ENCODE measurements at regions not wholly inside any gene's neighbourhood (a gene's known extent, or its start where the extent isn't known, plus 50 kb on each side); places are given as distances from the start of the nearest gene placed in this dataset.
A peak's percentile ranks its signal among the peaks of the same experiment; 100 is the strongest.

GRCh38 chr20:22490287-22491193 lies 93.8 kb downstream of the FOXA2 start:
- intact Hi-C loops (cut with DNase I): no loop called here
- H3K9me3 ChIP-seq: no peaks in the 10 kb centered on the region
- H3K27me3 ChIP-seq: peaks cover 0 to 11% (median 6%) of the 10 kb centered on the region in 3 donors
- DNase-seq: peak; percentile 50
- TF ChIP-seq, protein P1, sequence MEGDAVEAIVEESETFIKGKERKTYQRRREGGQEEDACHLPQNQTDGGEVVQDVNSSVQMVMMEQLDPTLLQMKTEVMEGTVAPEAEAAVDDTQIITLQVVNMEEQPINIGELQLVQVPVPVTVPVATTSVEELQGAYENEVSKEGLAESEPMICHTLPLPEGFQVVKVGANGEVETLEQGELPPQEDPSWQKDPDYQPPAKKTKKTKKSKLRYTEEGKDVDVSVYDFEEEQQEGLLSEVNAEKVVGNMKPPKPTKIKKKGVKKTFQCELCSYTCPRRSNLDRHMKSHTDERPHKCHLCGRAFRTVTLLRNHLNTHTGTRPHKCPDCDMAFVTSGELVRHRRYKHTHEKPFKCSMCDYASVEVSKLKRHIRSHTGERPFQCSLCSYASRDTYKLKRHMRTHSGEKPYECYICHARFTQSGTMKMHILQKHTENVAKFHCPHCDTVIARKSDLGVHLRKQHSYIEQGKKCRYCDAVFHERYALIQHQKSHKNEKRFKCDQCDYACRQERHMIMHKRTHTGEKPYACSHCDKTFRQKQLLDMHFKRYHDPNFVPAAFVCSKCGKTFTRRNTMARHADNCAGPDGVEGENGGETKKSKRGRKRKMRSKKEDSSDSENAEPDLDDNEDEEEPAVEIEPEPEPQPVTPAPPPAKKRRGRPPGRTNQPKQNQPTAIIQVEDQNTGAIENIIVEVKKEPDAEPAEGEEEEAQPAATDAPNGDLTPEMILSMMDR (IDR thresholded peaks at IDR 0.05): no peak
- TF ChIP-seq EP300 (IDR thresholded peaks at IDR 0.05): no peak
- TF ChIP-seq POLR2AphosphoS5 (IDR thresholded peaks at IDR 0.05): no peak
- TF ChIP-seq POLR2A (IDR thresholded peaks at IDR 0.05): no peak
- no peak overlapping the region for H3K4me3 ChIP-seq
- no peaks in the 10 kb centered on the region for H3K4me1 ChIP-seq
- no peak overlapping the region for H3K27ac ChIP-seq
- WGBS, 2 donors: 14 to 56% methylated on average over 23 of the region's 23 CpGs
- H3K36me3 ChIP-seq: no peaks in the 10 kb centered on the region

- Histone ChIP-seq H3K27ac (no peak overlapping the region), H3K9me3 (no peaks in the 10 kb centered on the region)
- TF ChIP-seq EP300 (IDR thresholded peaks at IDR 0.05) (no peak), POLR2A (IDR thresholded peaks at IDR 0.05) (no peak), POLR2AphosphoS5 (IDR thresholded peaks at IDR 0.05) (no peak)
- TF ChIP-seq, protein P1 (IDR thresholded peaks at IDR 0.05): no peak
These were observed 94.6 kb downstream of the FOXA2 start for GRCh38 chr20:22489626-22490286.

DNA sequence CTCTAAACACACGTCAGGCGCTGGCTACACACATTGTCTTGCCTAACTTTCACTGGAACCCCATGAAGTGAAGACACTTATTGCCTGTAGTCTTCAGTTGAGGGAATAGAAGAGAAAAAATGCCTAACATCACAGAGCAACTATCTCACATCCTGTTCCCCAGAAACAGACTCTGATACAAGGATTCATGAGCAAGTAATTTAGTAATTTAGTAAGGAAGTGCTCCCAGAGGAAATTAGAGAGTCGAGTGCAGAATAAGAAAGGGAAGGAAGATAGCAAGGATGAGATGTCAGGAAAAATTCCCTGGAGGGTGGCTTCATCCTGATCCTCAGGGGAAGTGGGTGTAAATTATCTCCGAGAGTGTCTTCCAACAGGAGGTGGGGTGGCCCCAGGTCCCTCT lies 104.0 kb downstream of the FOXA2 start:
- DNase-seq: no peak
- WGBS, 2 donors: 76 to 84% methylated on average over 4 of the region's 4 CpGs
- peaks cover 0 to 6% (median 0%) of the 10 kb centered on the region in 3 donors for H3K27me3 ChIP-seq
- intact Hi-C loops (cut with DNase I): no loop called here
- H3K27ac ChIP-seq: no peak overlapping the region
- H3K9me3 ChIP-seq: no peaks in the 10 kb centered on the region
- no peaks in the 10 kb centered on the region for H3K36me3 ChIP-seq
- H3K4me1 ChIP-seq: no peaks in the 10 kb centered on the region
- H3K4me3 ChIP-seq: no peak overlapping the region
- TF ChIP-seq POLR2AphosphoS5 (IDR thresholded peaks at IDR 0.05) (no peak), EP300 (IDR thresholded peaks at IDR 0.05) (no peak), POLR2A (IDR thresholded peaks at IDR 0.05) (no peak)
- TF ChIP-seq, protein P1 (IDR thresholded peaks at IDR 0.05): no peak

More at GRCh38 chr20:22489626-22490286, 94.6 kb downstream of the FOXA2 start:
- intact Hi-C loops (cut with DNase I): no loop called here
- H3K27me3 ChIP-seq: peaks cover 0 to 11% (median 6%) of the 10 kb centered on the region in 3 donors
- no peaks in the 10 kb centered on the region for H3K4me1 ChIP-seq
- DNase-seq: no peak
- H3K36me3 ChIP-seq: no peaks in the 10 kb centered on the region
- 14 to 58% methylated on average over 11 of the region's 11 CpGs for WGBS, 2 donors
- H3K4me3 ChIP-seq: no peak overlapping the region

GRCh38 chr20:22475662-22476061 lies 108.7 kb downstream of the FOXA2 start:
- Histone ChIP-seq H3K27me3 (peaks cover 0 to 15% (median 0%) of the 10 kb centered on the region in 3 donors), H3K27ac (no peak overlapping the region), H3K4me3 (no peak overlapping the region), H3K36me3 (no peaks in the 10 kb centered on the region), H3K4me1 (no peaks in the 10 kb centered on the region), H3K9me3 (no peaks in the 10 kb centered on the region)
- DNase-seq: no peak
- WGBS, 2 donors: 83 to 87% methylated on average over 1 of the region's 1 CpG
- intact Hi-C loops (cut with DNase I): no loop called here
- TF ChIP-seq, protein P1 (IDR thresholded peaks at IDR 0.05): no peak
- TF ChIP-seq POLR2AphosphoS5 (IDR thresholded peaks at IDR 0.05): no peak
- no peak for TF ChIP-seq POLR2A (IDR thresholded peaks at IDR 0.05)
- TF ChIP-seq EP300 (IDR thresholded peaks at IDR 0.05): no peak

Measured in sigmoid colon (tissue), 6 donors.